PFSK-1 (cell line): ENCODE measurements at regions not wholly inside any gene's neighbourhood (a gene's known extent, or its start where the extent isn't known, plus 50 kb on each side); places are given as distances from the start of the nearest gene placed in this dataset.

Source experiments
- POLR2AphosphoS5 ChIP-seq: IDR thresholded peaks from 2 replicates; pipeline ENCODE4 v1.6.1; 2012; ENCODE audit warnings: low read depth, mild to moderate bottlenecking, control low read depth, low read length, moderate library complexity
- REST ChIP-seq, 2 experiments: IDR thresholded peaks; 2 replicates each; pipeline versions ENCODE4 v1.6.1 to v1.8.0; 2011 to 2012; ENCODE audit warnings: low read depth in 2 of 2, low read length in 2 of 2, control low read depth in 1 of 2, inconsistent platforms in 1 of 2, mild to moderate bottlenecking in 1 of 2, moderate library complexity in 1 of 2; ENCODE audit not compliant: insufficient read depth in 1 of 2
- SIN3A ChIP-seq: IDR thresholded peaks from 2 replicates; pipeline ENCODE4 v1.6.1; 2012; ENCODE audit warnings: mild to moderate bottlenecking, low read length, moderate library complexity, borderline replicate concordance; ENCODE audit not compliant: insufficient read depth
- TAF1 ChIP-seq: IDR thresholded peaks from 2 replicates; pipeline ENCODE4 v1.6.1; 2012; ENCODE audit warnings: low read length, control low read depth, borderline replicate concordance; ENCODE audit not compliant: insufficient read depth

DNA sequence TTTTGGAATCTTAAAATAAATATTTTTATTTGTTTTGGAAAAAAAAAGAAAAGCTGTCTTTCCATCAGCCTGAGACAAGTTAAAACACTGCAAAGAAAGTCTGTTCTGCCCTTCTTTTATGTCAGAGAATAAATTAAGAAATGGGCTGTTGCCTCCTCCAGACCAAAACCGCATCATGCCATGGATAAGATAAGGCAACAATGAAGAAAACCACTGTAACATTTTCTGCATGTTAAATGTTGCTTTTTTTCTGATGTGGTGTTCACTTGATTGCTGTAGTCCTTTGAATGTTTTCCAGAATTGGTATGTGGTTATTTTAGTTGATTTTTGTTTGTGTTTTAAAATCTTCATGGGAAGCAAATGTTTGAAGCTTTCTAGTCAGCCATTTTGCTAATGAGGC is 319.2 kb upstream of the CNTN5 start:
- TF ChIP-seq POLR2AphosphoS5 (no peak), SIN3A (no peak), TAF1 (no peak), REST (IDR thresholded peaks at IDR 0.05; ENCODE audit: insufficient read depth in 1 of 2, low read depth in 2 of 2, low read length in 2 of 2) (no peak)
